Neural crest cell (in vitro differentiated cells): ENCODE measurements at regions not wholly inside any gene's neighbourhood (a gene's known extent, or its start where the extent isn't known, plus 50 kb on each side); places are given as distances from the start of the nearest gene placed in this dataset.

Source experiments
- DNase-seq: peaks from one replicate; pipeline ENCODE4 v3.0.0; 2021; ENCODE audit warnings: low read depth, mixed read lengths, low spot score
- H3K27ac Mint-ChIP-seq: one replicate; pipeline ENCODE4 v1.8.0; 2021; ENCODE audit warnings: mild to moderate bottlenecking, mixed read lengths; ENCODE audit not compliant: unreplicated experiment
- H3K27me3 Mint-ChIP-seq: 2 replicates; pipeline ENCODE4 v1.8.0; 2021; ENCODE audit warnings: low read depth, mild to moderate bottlenecking, mixed read lengths
- H3K36me3 Mint-ChIP-seq: 2 replicates; pipeline ENCODE4 v1.8.0; 2021; ENCODE audit warnings: low read depth, mild to moderate bottlenecking, mixed read lengths
- H3K4me1 Mint-ChIP-seq: 2 replicates; pipeline ENCODE4 v1.8.0; 2021; ENCODE audit warnings: mixed read lengths
- H3K4me3 Mint-ChIP-seq: one replicate; pipeline ENCODE4 v1.8.0; 2021; ENCODE audit warnings: mild to moderate bottlenecking, mixed read lengths
- H3K9me3 Mint-ChIP-seq: 2 replicates; pipeline ENCODE4 v1.8.0; 2021; ENCODE audit warnings: mixed read lengths
- TF ChIP-seq, protein P1 (sequence below): fragments of 200-600 bp; sonication (generic); conservative IDR thresholded peaks from 2 replicates; pipeline ENCODE4 v1.5.0; 2021; ENCODE audit warnings: antibody characterized with exemption, mild to moderate bottlenecking

DNA sequence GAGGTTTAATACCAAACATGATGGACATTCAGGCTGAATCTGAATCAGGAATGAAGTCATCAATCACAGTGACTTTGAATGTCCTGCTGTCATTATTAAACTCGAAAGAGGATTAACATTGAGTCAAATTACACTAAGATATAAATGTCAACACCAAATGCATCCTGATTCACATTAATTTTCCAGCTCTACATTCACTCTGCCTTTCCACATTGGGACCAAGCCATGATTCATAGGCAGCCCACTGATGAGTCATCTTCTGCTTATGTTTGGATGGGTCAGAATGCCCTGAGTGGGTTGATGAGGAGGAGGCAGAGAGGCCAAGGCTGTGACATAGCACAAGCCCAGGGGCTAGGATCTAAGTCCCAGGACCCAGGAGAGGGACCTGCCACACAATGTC is 247.6 kb upstream of the RPS6KA3 start:
- TF ChIP-seq, protein P1, sequence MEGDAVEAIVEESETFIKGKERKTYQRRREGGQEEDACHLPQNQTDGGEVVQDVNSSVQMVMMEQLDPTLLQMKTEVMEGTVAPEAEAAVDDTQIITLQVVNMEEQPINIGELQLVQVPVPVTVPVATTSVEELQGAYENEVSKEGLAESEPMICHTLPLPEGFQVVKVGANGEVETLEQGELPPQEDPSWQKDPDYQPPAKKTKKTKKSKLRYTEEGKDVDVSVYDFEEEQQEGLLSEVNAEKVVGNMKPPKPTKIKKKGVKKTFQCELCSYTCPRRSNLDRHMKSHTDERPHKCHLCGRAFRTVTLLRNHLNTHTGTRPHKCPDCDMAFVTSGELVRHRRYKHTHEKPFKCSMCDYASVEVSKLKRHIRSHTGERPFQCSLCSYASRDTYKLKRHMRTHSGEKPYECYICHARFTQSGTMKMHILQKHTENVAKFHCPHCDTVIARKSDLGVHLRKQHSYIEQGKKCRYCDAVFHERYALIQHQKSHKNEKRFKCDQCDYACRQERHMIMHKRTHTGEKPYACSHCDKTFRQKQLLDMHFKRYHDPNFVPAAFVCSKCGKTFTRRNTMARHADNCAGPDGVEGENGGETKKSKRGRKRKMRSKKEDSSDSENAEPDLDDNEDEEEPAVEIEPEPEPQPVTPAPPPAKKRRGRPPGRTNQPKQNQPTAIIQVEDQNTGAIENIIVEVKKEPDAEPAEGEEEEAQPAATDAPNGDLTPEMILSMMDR, result no peak
- H3K27ac Mint-ChIP-seq, result no peak overlapping the region
- peaks cover 6% of the 10 kb centered on the region for H3K9me3 Mint-ChIP-seq
- peaks cover 3% of the 10 kb centered on the region for H3K27me3 Mint-ChIP-seq
- H3K4me3 Mint-ChIP-seq, result no peak overlapping the region
- no peaks in the 10 kb centered on the region for H3K36me3 Mint-ChIP-seq
- no peak for DNase-seq
- no peaks in the 10 kb centered on the region for H3K4me1 Mint-ChIP-seq

DNA sequence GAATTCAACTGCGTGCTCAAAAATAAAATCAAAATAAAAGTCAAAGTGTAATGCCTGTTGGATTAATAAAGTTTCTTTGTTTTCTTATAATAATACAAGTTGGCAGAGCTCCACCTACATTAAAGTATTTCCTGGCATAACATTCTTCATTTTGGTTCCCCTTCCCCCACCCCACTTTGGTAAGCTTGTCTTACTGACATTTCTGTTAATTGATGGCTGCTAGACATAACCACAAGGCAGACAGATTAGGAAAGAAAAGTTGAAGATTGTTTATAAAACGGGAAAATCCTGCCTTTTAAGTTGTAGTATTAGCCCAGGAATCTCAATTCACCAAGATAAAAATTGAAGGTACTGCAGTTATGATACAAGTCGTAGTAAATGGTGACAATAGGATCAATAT is 246.5 kb upstream of the RPS6KA3 start:
- TF ChIP-seq, protein P1, result no peak
- Mint-ChIP-seq H3K36me3 (no peaks in the 10 kb centered on the region), H3K27ac (no peak overlapping the region), H3K4me3 (no peak overlapping the region), H3K9me3 (peaks cover 6% of the 10 kb centered on the region), H3K4me1 (no peaks in the 10 kb centered on the region), H3K27me3 (peaks cover 5% of the 10 kb centered on the region)
- DNase-seq, result no peak

DNA sequence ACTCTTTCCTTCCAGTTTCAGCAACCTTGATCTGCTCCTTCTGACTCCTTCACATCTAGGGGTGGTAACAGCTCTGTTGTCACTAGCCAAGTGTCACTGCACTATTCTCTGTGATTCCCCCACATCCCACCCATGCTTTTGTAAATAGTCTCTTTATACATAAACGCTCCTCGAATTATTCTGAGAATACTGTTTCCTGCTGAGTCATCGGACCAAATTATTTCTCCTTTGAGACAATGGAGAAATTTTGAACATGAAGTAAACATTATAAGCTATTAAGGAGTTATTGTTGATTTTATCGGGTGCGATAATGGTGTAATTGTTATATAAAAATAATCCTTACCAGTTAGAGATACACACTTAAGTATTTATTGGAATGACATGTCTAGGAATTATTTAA is 245.1 kb upstream of the RPS6KA3 start:
- Mint-ChIP-seq H3K9me3 (peaks cover 6% of the 10 kb centered on the region), H3K27ac (no peak overlapping the region), H3K4me3 (no peak overlapping the region), H3K4me1 (no peaks in the 10 kb centered on the region), H3K27me3 (peaks cover 5% of the 10 kb centered on the region), H3K36me3 (no peaks in the 10 kb centered on the region)
- TF ChIP-seq, protein P1, result no peak
- DNase-seq, result no peak

DNA sequence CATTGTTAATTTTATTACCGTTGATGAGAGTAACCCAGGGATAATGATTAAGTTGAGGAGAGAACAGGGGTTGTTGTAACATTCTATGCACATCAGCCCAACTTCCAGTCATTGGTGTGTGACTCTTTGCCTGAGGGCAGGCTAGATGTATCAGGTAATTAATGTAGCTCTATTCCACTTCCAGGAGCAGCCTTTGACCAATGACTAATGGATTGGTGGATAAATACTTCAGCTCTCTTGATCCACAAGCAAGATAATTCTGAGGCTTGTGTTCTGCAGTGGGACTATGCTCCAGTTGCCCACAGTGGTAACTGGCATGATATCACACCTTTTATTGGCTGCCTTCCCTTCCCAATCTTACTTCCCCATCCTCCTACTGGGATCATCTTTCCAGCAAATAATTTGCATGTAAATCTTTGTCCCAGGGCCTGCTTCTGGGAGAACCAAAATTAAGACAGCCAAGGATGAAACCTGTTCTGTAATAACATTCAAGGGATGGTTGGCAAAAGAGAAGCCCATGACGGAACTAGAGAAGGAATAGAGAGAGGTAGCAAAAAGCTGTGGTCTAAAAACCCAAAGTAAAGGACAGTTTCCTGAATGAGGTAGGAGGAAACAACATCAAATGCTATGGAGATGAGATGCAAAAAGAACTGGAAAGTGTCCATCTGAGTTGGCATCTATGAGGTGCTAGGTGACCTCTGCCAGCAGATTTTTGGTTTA is 241.4 kb upstream of the RPS6KA3 start:
- Mint-ChIP-seq H3K27me3 (peaks cover 5% of the 10 kb centered on the region), H3K4me1 (no peaks in the 10 kb centered on the region), H3K36me3 (no peaks in the 10 kb centered on the region), H3K27ac (no peak overlapping the region), H3K9me3 (peaks cover 6% of the 10 kb centered on the region), H3K4me3 (no peak overlapping the region)
- DNase-seq, result no peak
- TF ChIP-seq, protein P1, result no peak

DNA sequence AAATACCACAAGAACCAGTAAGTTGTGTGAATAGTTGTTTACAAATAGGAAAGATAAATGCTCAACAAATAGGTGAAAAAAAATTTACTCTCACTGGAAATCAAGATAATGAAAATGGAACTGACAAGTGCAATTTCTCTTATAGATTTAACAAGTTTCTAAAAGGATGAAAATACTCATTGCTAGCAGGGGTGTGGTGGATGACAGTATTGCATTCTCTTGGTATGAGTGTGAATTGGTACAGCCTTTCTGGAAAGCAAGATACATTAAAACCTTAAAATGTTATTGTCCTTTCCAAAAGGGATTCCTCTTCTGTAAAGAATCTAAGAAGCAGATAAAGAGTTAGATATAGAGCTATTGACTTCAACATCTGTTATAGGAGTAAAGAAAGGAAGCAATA is 240.0 kb upstream of the RPS6KA3 start:
- Mint-ChIP-seq H3K36me3 (no peaks in the 10 kb centered on the region), H3K27ac (no peak overlapping the region), H3K9me3 (peaks cover 8% of the 10 kb centered on the region)

More for the DNA sequence above, 240.0 kb upstream of the RPS6KA3 start:
- DNase-seq, result no peak
- Mint-ChIP-seq H3K27me3 (peaks cover 7% of the 10 kb centered on the region), H3K4me3 (no peak overlapping the region), H3K4me1 (no peaks in the 10 kb centered on the region)
- TF ChIP-seq, protein P1, result peak; percentile 25
